K562 (cell line): ENCODE measurements at regions not wholly inside any gene's neighbourhood (a gene's known extent, or its start where the extent isn't known, plus 50 kb on each side); places are given as distances from the start of the nearest gene placed in this dataset.

ENCODE experiments used
- ATAC-seq: fragments of 200-7000 bp; cut with Tn5 transposase; 3 replicates; pipeline ENCODE4 v1.9.1; 2020; ENCODE audit warnings: moderate library complexity
- BruUV-seq: library from RNA; stranded (reverse); fragments of 400-500 nt; replicated peaks from 2 replicates; lab custom pipeline; 2021; lab: Mats Ljungman, UMichigan
- CTCF ChIA-PET: fragments of 300-600 bp; formaldehyde crosslinking; extraction: SDS; loops from one replicate; lab custom pipeline; 2021; ENCODE audit warnings: low intra/inter-chr PET ratio; lab: Yijun Ruan, JAX
- POLR2A ChIA-PET: fragments of 300-600, 350-650 bp; sonication (Branson Sonifier 250); formaldehyde crosslinking; extraction: SDS; loops from one replicate; lab custom pipeline; 2021; ENCODE audit warnings: antibody characterized with exemption, inconsistent platforms; lab: Yijun Ruan, JAX
- DNase-seq, 4 experiments: peaks; one replicate each; pipeline versions ENCODE4 v3.0.0 to v3.0.0-alpha.2; 2011 to 2018; ENCODE audit warnings: low spot score in 3 of 4, mixed read lengths in 3 of 4; ENCODE audit errors: extremely low read depth in 1 of 4
- FAIRE-seq: peaks from 2 replicates; lab custom pipeline; 2011; peaks lifted over from hg19 to GRCh38; lab: Jason Lieb, UNC
- H2AFZ ChIP-seq: 2 replicates; pipeline ENCODE4 v1.6.0; 2011; ENCODE audit warnings: low read depth, low read length, control low read depth, inconsistent platforms
- H3K27ac ChIP-seq: fragments of 200-600 bp; 3 replicates; pipeline ENCODE4 v1.8.0; 2011; ENCODE audit warnings: low read depth, mild to moderate bottlenecking, control low read depth, inconsistent platforms, low read length, moderate library complexity, mixed read lengths; ENCODE audit errors: extremely low read depth
- H3K27me3 ChIP-seq, 2 experiments: fragments of 300-600 bp in 1 of 2; 2 replicates in 1 of 2; 3 replicates in 1 of 2; pipeline versions ENCODE4 v1.6.0 to v1.8.0; 2011; ENCODE audit warnings: inconsistent platforms in 2 of 2, low read length in 2 of 2, mild to moderate bottlenecking in 1 of 2, mixed read lengths in 1 of 2, moderate library complexity in 1 of 2; ENCODE audit not compliant: control insufficient read depth in 2 of 2, insufficient read depth in 2 of 2
- H3K36me3 ChIP-seq: fragments of 300-600 bp; 3 replicates; pipeline ENCODE4 v1.8.0; 2011; ENCODE audit warnings: mild to moderate bottlenecking, low read length, inconsistent platforms; ENCODE audit not compliant: control insufficient read depth, insufficient read depth
- H3K4me1 ChIP-seq, 2 experiments: fragments of 200-600 bp in 1 of 2; replicated peaks in 1 of 2; 2 replicates in 1 of 2; 3 replicates in 1 of 2; pipeline versions ENCODE4 v1.5.1 to v1.8.0; 2011; ENCODE audit warnings: inconsistent platforms in 2 of 2, low read length in 2 of 2, mild to moderate bottlenecking in 1 of 2, mixed read lengths in 1 of 2, moderate library complexity in 1 of 2; ENCODE audit not compliant: control insufficient read depth in 2 of 2, insufficient read depth in 2 of 2
- H3K4me2 ChIP-seq: 2 replicates; pipeline ENCODE4 v1.6.1; 2011; ENCODE audit warnings: low read length, control low read depth, inconsistent platforms, mixed read lengths; ENCODE audit not compliant: insufficient read depth
- H3K4me3 ChIP-seq: fragments of 200-600 bp; sonication (generic), shearing (Covaris generic); 2 replicates; pipeline ENCODE4 v1.5.1; 2016; ENCODE audit warnings: control low read depth, inconsistent platforms
- H3K79me2 ChIP-seq: fragments of 200-600 bp; 3 replicates; pipeline ENCODE4 v1.8.0; 2011; ENCODE audit warnings: low read length, inconsistent platforms; ENCODE audit not compliant: control insufficient read depth, insufficient read depth
- H3K9ac ChIP-seq, 2 experiments: 2 replicates each; pipeline versions ENCODE4 v1.6.0 to v1.6.1; 2011; ENCODE audit warnings: low read depth in 2 of 2, low read length in 2 of 2, control low read depth in 1 of 2, inconsistent platforms in 1 of 2, mild to moderate bottlenecking in 1 of 2, mixed read lengths in 1 of 2; ENCODE audit not compliant: insufficient read depth in 1 of 2
- H3K9me1 ChIP-seq: one replicate; pipeline ENCODE4 v1.6.0; 2011; ENCODE audit warnings: inconsistent platforms, mild to moderate bottlenecking, low read length, moderate library complexity; ENCODE audit not compliant: control insufficient read depth, insufficient read depth
- H3K9me3 ChIP-seq: replicated peaks from 2 replicates; pipeline ENCODE4 v1.5.1; 2011; ENCODE audit warnings: low read depth, low read length, inconsistent platforms; ENCODE audit not compliant: control insufficient read depth, insufficient read depth
- H4K20me1 ChIP-seq: replicated peaks from 2 replicates; pipeline ENCODE4 v1.6.1; 2011; ENCODE audit warnings: low read length, inconsistent platforms, mixed read lengths; ENCODE audit not compliant: control insufficient read depth, insufficient read depth
- EP300 ChIP-seq: IDR thresholded peaks from 2 replicates; pipeline ENCODE4 v1.6.1; 2012; ENCODE audit warnings: low read length, improper control_type of control experiment
- GTF2E2 ChIP-seq: fragments of 200-800 bp; sonication (Bioruptor generic); IDR thresholded peaks from 2 replicates; pipeline ENCODE4 v1.6.1; 2016; ENCODE audit warnings: missing genetic modification characterization, missing compliant biosample characterization
- HDAC2 ChIP-seq: fragments of 450-650 bp; IDR thresholded peaks from 2 replicates; pipeline ENCODE4 v1.6.1; 2016; ENCODE audit warnings: mild to moderate bottlenecking
- PATZ1 ChIP-seq: fragments of 250-450 bp; sonication (Bioruptor Pico); IDR thresholded peaks from 2 replicates; pipeline ENCODE4 v1.5.0; 2020; ENCODE audit warnings: mild to moderate bottlenecking, borderline replicate concordance
- POLR2H ChIP-seq: IDR thresholded peaks from 2 replicates; pipeline ENCODE4 v1.6.1; 2016; ENCODE audit warnings: missing genetic modification characterization, low read depth, mild to moderate bottlenecking, control low read depth, missing compliant biosample characterization, moderate library complexity
- POLR3A ChIP-seq: IDR thresholded peaks from 2 replicates; pipeline ENCODE4 v1.6.1; 2011; ENCODE audit warnings: borderline replicate concordance, mild to moderate bottlenecking, moderate library complexity; ENCODE audit not compliant: insufficient read length, insufficient read depth; ENCODE audit errors: extremely low read depth
- SMARCB1 ChIP-seq: IDR thresholded peaks from 2 replicates; pipeline ENCODE4 v1.6.1; 2011; ENCODE audit warnings: improper control_type of control experiment, low read depth; ENCODE audit not compliant: insufficient read length
- TBP ChIP-seq: optimal IDR thresholded peaks from 2 replicates; pipeline ENCODE3; 2011; ENCODE audit warnings: low read depth, low read length, improper control_type of control experiment
- XRCC5 ChIP-seq: fragments of 200-400 bp; formaldehyde crosslinking; IDR thresholded peaks from 2 replicates; pipeline ENCODE4 v1.6.1; 2017; ENCODE audit warnings: low read depth, mild to moderate bottlenecking, low read length
- WGBS: fragments of 100-300 bp; shearing (Covaris generic); methylation state at CpG from one replicate; pipeline ENCODE4 v1.1.6; 2016; ENCODE audit warnings: low coverage, mixed read lengths; ENCODE audit not compliant: insufficient coverage; ENCODE audit errors: missing lambda C conversion rate; 5-methylcytosine and 5-hydroxymethylcytosine counted together
- in situ Hi-C: fragments of 300-500 bp; cut with MboI; formaldehyde crosslinking; loops from 4 replicates; pipeline ENCODE4 v1.15.0; 2018; ENCODE audit warnings: inconsistent platforms, mixed read lengths
- intact Hi-C: fragments of 100-400 bp; cut with micrococcal nuclease; formaldehyde crosslinking; loops from 2 replicates; pipeline ENCODE4 v1.14.2; 2022

- in situ Hi-C loops = no loop called here
- no peak for FAIRE-seq
- ATAC-seq = no peak
- intact Hi-C loops = no loop called here
- Histone ChIP-seq H3K27ac (no peak overlapping the region), H3K4me1 (no peaks in the 10 kb centered on the region), H2AFZ (no peak overlapping the region)
- TF ChIP-seq XRCC5 (no peak), GTF2E2 (tag) (no peak), EP300 (no peak), TBP (peak; percentile 52), SMARCB1 (no peak), POLR2H (tag) (peak; percentile 80), HDAC2 (no peak), PATZ1 (CRISPR knock-in tag) (no peak), POLR3A (peak; percentile 69)
- TF ChIP-seq, all 486 proteins: peak for 3
- ChIA-PET CTCF (no interaction called here), POLR2A (interaction anchor here (0.8 to 3.5 kb wide), 4 partner anchors 10 to 20 kb away, joined by 3 to 17 read pairs (median 4); no protein-coding TSS in a partner anchor)
- no peaks in the 10 kb centered on the region; a peak in 1 of 5 replicates for H3K27me3 ChIP-seq
- H3K9me3 ChIP-seq = peaks cover 6% of the 10 kb centered on the region; the same call in 1 of the 2 replicates
- DNase-seq = no peak
- no TSS peak for BruUV-seq
- no peaks in the 10 kb centered on the region for H4K20me1 ChIP-seq
- H3K9ac ChIP-seq = no peak overlapping the region
- no peaks in the 10 kb centered on the region; the same call in 2 of the 3 replicates for H3K36me3 ChIP-seq
- no peak overlapping the region for H3K4me2 ChIP-seq
- no peaks in the 10 kb centered on the region for H3K79me2 ChIP-seq
- H3K4me3 ChIP-seq = no peak overlapping the region
- WGBS = 4% methylated on average over 5 of the region's 5 CpGs
- no peaks in the 10 kb centered on the region for H3K9me1 ChIP-seq
These were observed 85.4 kb downstream of the ZNF777 start for GRCh38 chr7:149375234-149376008.
